GM18951 (cell line): ENCODE measurements at regions not wholly inside any gene's neighbourhood (a gene's known extent, or its start where the extent isn't known, plus 50 kb on each side); places are given as distances from the start of the nearest gene placed in this dataset.

ENCODE experiments used
- POLR2A ChIP-seq: IDR thresholded peaks from 4 replicates; pipeline ENCODE4 v1.6.1; 2011; ENCODE audit warnings: mild to moderate bottlenecking; ENCODE audit not compliant: insufficient read length, insufficient read depth; ENCODE audit errors: extremely low read depth
- in situ Hi-C: fragments of 300-500 bp; cut with MboI; formaldehyde crosslinking; loops from one replicate; pipeline ENCODE4 v1.12.0; 2022; ENCODE audit warnings: low sequenced_read_pairs, mixed read lengths, inconsistent platforms; ENCODE audit not compliant: unreplicated experiment

- no peak for TF ChIP-seq POLR2A
- in situ Hi-C loops, result no loop called here
Measured at GRCh38 chr4:177605252-177605651, 163.0 kb upstream of the AGA start.

- in situ Hi-C loops, result no loop called here
- TF ChIP-seq POLR2A, result no peak
Measured at GRCh38 chr4:177607111-177607573, 164.9 kb upstream of the AGA start.

GRCh38 chr4:177611974-177612664, 169.9 kb upstream of the AGA start:
- no peak for TF ChIP-seq POLR2A
- in situ Hi-C loops, result no loop called here

- in situ Hi-C loops, result no loop called here
- TF ChIP-seq POLR2A, result no peak
Measured at GRCh38 chr4:177612684-177613083, 170.4 kb upstream of the AGA start.

- in situ Hi-C loops, result no loop called here
- no peak for TF ChIP-seq POLR2A
Measured at GRCh38 chr4:177632481-177632880, 190.2 kb upstream of the AGA start.

GRCh38 chr4:177638871-177639270, 196.6 kb upstream of the AGA start:
- TF ChIP-seq POLR2A, result no peak
- in situ Hi-C loops, result no loop called here

GRCh38 chr4:177640864-177641263, 198.6 kb upstream of the AGA start:
- in situ Hi-C loops, result no loop called here
- no peak for TF ChIP-seq POLR2A

GRCh38 chr4:177660223-177660622, 218.0 kb upstream of the AGA start:
- in situ Hi-C loops, result no loop called here
- TF ChIP-seq POLR2A, result no peak

GRCh38 chr4:177667687-177668086, 225.4 kb upstream of the AGA start:
- in situ Hi-C loops, result no loop called here

GRCh38 chr4:177671387-177671786, 229.2 kb upstream of the AGA start:
- no peak for TF ChIP-seq POLR2A
- in situ Hi-C loops, result no loop called here

More at GRCh38 chr4:177667687-177668086, 225.4 kb upstream of the AGA start:
- no peak for TF ChIP-seq POLR2A

GRCh38 chr4:177671845-177672244, 229.6 kb upstream of the AGA start:
- no peak for TF ChIP-seq POLR2A
- in situ Hi-C loops, result no loop called here

GRCh38 chr4:177673985-177674489, 231.8 kb upstream of the AGA start:
- in situ Hi-C loops, result no loop called here
- no peak for TF ChIP-seq POLR2A

GRCh38 chr4:177680308-177680707, 238.1 kb upstream of the AGA start:
- in situ Hi-C loops, result no loop called here
- TF ChIP-seq POLR2A, result no peak

- no peak for TF ChIP-seq POLR2A
- in situ Hi-C loops, result no loop called here
Measured at GRCh38 chr4:177681902-177682301, 239.7 kb upstream of the AGA start.
